ENCODE measurements at regions not wholly inside any gene's neighbourhood (a gene's known extent, or its start where the extent isn't known, plus 50 kb on each side); places are given as distances from the start of the nearest gene placed in this dataset.

- Histone ChIP-seq H3K4me2 (ENCODE audit: low read length) (no peak overlapping the region), H3K79me2 (ENCODE audit: insufficient read depth, low read length) (no peaks in the 10 kb centered on the region), H3K9me2 (ENCODE audit: insufficient read depth) (no peaks in the 10 kb centered on the region), H3K4me3 (replicated peaks in 1 of 2; ENCODE audit: low read depth in 1 of 2, low read length in 2 of 2) (no peak overlapping the region), H2AFZ (ENCODE audit: low read depth, low read length, poor library complexity, severe bottlenecking) (no peak overlapping the region), H3K9ac (ENCODE audit: low read length) (no peak overlapping the region), H3K36me3 (ENCODE audit: control insufficient read depth in 1 of 2, insufficient read depth in 2 of 2, low read length in 2 of 2) (no peaks in the 10 kb centered on the region), H3K4me1 (ENCODE audit: control insufficient read depth in 1 of 2, insufficient read depth in 2 of 2, low read length in 2 of 2) (no peaks in the 10 kb centered on the region), H3K9me3 (ENCODE audit: control insufficient read depth in 1 of 2, insufficient read depth in 1 of 2, low read depth in 1 of 2, low read length in 2 of 2) (no peaks in the 10 kb centered on the region), H3K27me3 (ENCODE audit: insufficient read depth, low read length) (no peaks in the 10 kb centered on the region), H3K27ac (ENCODE audit: low read depth, low read length) (no peak overlapping the region), H4K20me1 (ENCODE audit: insufficient read depth) (no peaks in the 10 kb centered on the region)
- BruUV-seq (replicated peaks) = no TSS peak
- POLR2A ChIA-PET = no interaction called here
- intact Hi-C loops (cut with micrococcal nuclease) = no loop called here
- no peak for TF ChIP-seq CBX3 (IDR thresholded peaks at IDR 0.05; ENCODE audit: low read depth)
- TF ChIP-seq SIN3A (IDR thresholded peaks at IDR 0.05; ENCODE audit: low read depth) = no peak
- no peak for TF ChIP-seq REST (IDR thresholded peaks at IDR 0.05; ENCODE audit: low read depth)
- TF ChIP-seq ELF1 (IDR thresholded peaks at IDR 0.05; ENCODE audit: borderline replicate concordance, low read depth) = no peak
- no peak for TF ChIP-seq JUND (IDR thresholded peaks at IDR 0.05)
- no peak for TF ChIP-seq ATF3 (IDR thresholded peaks at IDR 0.05)
- RAD21 ChIA-PET (ENCODE audit: low non-redundant PET in 1 of 2, low total read pairs in 2 of 2, uncharacterized antibody in 2 of 2, unreplicated experiment in 2 of 2) = no interaction called here
- no peak for ATAC-seq
- no peak for DNase-seq (ENCODE audit: low read depth, low spot score)
- CTCF ChIA-PET = no interaction called here
These were observed 1652.3 kb upstream of the SLC39A10 start for GRCh38 chr2:194004590-194005206.

GRCh38 chr2:194003911-194004310 lies 1653.1 kb upstream of the SLC39A10 start:
- Histone ChIP-seq H3K9ac (ENCODE audit: low read length) (no peak overlapping the region), H3K9me2 (ENCODE audit: insufficient read depth) (no peaks in the 10 kb centered on the region), H2AFZ (ENCODE audit: low read depth, low read length, poor library complexity, severe bottlenecking) (no peak overlapping the region), H3K4me2 (ENCODE audit: low read length) (no peak overlapping the region), H3K4me1 (ENCODE audit: control insufficient read depth in 1 of 2, insufficient read depth in 2 of 2, low read length in 2 of 2) (no peaks in the 10 kb centered on the region), H3K27me3 (ENCODE audit: insufficient read depth, low read length) (no peaks in the 10 kb centered on the region), H3K4me3 (replicated peaks in 1 of 2; ENCODE audit: low read depth in 1 of 2, low read length in 2 of 2) (no peak overlapping the region), H3K9me3 (ENCODE audit: control insufficient read depth in 1 of 2, insufficient read depth in 1 of 2, low read depth in 1 of 2, low read length in 2 of 2) (no peaks in the 10 kb centered on the region), H3K27ac (ENCODE audit: low read depth, low read length) (no peak overlapping the region), H3K79me2 (ENCODE audit: insufficient read depth, low read length) (no peaks in the 10 kb centered on the region), H3K36me3 (ENCODE audit: control insufficient read depth in 1 of 2, insufficient read depth in 2 of 2, low read length in 2 of 2) (no peaks in the 10 kb centered on the region), H4K20me1 (ENCODE audit: insufficient read depth) (no peaks in the 10 kb centered on the region)
- ChIA-PET POLR2A (no interaction called here), CTCF (no interaction called here), RAD21 (ENCODE audit: low non-redundant PET in 1 of 2, low total read pairs in 2 of 2, uncharacterized antibody in 2 of 2, unreplicated experiment in 2 of 2) (no interaction called here)
- ATAC-seq (no peak), DNase-seq (ENCODE audit: low read depth, low spot score) (no peak)
- BruUV-seq (replicated peaks) = no TSS peak
- intact Hi-C loops (cut with micrococcal nuclease) = no loop called here
- TF ChIP-seq CBX3 (IDR thresholded peaks at IDR 0.05; ENCODE audit: low read depth) = no peak
- TF ChIP-seq ZFX (IDR thresholded peaks at IDR 0.05) = no peak
- no peak for TF ChIP-seq MAX (IDR thresholded peaks at IDR 0.05)
- TF ChIP-seq RAD21 (IDR thresholded peaks at IDR 0.05; ENCODE audit: low read depth) = no peak
- TF ChIP-seq JUND (IDR thresholded peaks at IDR 0.05) = no peak
- TF ChIP-seq ELF1 (IDR thresholded peaks at IDR 0.05; ENCODE audit: borderline replicate concordance, low read depth) = no peak
- no peak for TF ChIP-seq SRF (IDR thresholded peaks at IDR 0.05; ENCODE audit: low read depth)
- TF ChIP-seq YY1 (IDR thresholded peaks at IDR 0.05; ENCODE audit: extremely low read depth, insufficient replicate concordance, low read depth, low read length) = no peak
- no peak for TF ChIP-seq FOSL1 (IDR thresholded peaks at IDR 0.05; ENCODE audit: low read depth)

Measured in HCT116 (cell line).